NB4 (cell line): ENCODE measurements at regions not wholly inside any gene's neighbourhood (a gene's known extent, or its start where the extent isn't known, plus 50 kb on each side); places are given as distances from the start of the nearest gene placed in this dataset.

Experiments
- MYC ChIP-seq: IDR thresholded peaks from 2 replicates; pipeline ENCODE4 v1.6.1; 2011; ENCODE audit warnings: low read depth, low read length
- TF ChIP-seq, protein P1 (sequence below): IDR thresholded peaks from one replicate; pipeline ENCODE4 v1.5.1; 2012; ENCODE audit warnings: low read depth, low read length
- TF ChIP-seq, protein P2 (sequence below): IDR thresholded peaks from 2 replicates; pipeline ENCODE4 v1.6.1; 2011; ENCODE audit warnings: low read depth, low read length

DNA sequence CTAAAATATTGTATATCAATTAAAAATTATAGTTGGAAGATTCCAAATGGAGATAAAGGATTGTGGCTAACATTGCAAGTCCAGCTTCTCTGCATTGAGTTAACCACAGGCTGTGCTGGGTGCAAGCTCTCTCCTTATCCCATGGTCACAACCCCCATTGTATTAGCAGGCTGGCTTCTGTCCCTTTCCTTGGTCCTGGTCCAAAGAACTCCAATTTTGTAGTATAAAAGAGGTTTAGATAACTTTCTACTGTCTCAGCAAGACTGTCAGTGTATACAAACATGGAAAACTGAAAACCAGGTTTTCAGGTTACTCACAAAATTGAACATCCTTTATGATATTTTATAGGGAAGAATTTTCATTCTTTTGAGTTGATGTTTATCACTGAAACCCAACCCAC is 76.6 kb upstream of the HS3ST3A1 start:
- TF ChIP-seq, protein P1, sequence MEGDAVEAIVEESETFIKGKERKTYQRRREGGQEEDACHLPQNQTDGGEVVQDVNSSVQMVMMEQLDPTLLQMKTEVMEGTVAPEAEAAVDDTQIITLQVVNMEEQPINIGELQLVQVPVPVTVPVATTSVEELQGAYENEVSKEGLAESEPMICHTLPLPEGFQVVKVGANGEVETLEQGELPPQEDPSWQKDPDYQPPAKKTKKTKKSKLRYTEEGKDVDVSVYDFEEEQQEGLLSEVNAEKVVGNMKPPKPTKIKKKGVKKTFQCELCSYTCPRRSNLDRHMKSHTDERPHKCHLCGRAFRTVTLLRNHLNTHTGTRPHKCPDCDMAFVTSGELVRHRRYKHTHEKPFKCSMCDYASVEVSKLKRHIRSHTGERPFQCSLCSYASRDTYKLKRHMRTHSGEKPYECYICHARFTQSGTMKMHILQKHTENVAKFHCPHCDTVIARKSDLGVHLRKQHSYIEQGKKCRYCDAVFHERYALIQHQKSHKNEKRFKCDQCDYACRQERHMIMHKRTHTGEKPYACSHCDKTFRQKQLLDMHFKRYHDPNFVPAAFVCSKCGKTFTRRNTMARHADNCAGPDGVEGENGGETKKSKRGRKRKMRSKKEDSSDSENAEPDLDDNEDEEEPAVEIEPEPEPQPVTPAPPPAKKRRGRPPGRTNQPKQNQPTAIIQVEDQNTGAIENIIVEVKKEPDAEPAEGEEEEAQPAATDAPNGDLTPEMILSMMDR, result no peak
- TF ChIP-seq, protein P2, sequence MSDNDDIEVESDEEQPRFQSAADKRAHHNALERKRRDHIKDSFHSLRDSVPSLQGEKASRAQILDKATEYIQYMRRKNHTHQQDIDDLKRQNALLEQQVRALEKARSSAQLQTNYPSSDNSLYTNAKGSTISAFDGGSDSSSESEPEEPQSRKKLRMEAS, result no peak
- no peak for TF ChIP-seq MYC
